ENCODE measurements at regions not wholly inside any gene's neighbourhood (a gene's known extent, or its start where the extent isn't known, plus 50 kb on each side); places are given as distances from the start of the nearest gene placed in this dataset.
"Not testable (repeated sequence)": the region's sequence is repeated elsewhere in the genome, so short reads cannot be mapped to it uniquely, and the experiment has no call there.

GRCh38 chr10:89988361-89988760 lies 287.0 kb downstream of the KIF20B start:
- TF ChIP-seq CTCF, POLR2A (IDR thresholded peaks at IDR 0.05): not testable (repeated sequence)

Data from body of pancreas (tissue), 4 donors.